ENCODE measurements at regions not wholly inside any gene's neighbourhood (a gene's known extent, or its start where the extent isn't known, plus 50 kb on each side); places are given as distances from the start of the nearest gene placed in this dataset.
A peak's percentile ranks its signal among the peaks of the same experiment; 100 is the strongest.

DNA sequence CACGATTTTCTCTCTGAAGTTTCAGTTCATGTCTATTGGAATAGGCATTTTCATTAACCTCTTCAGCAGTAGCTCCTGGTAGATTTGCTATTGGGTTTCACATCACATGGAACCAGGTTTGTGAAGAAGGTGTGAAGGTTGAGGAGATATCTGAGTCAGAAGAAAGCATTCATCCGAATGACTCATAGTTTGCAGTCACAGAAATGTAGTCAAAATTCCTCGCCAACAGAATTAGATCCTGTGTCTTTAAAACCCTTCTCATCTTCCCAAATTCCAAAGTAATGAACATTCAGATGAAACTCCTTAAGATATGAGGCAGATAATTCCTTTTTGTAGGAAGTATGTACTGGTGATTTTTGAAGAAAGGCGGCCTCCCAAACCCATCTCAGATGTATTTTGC lies 125.0 kb upstream of the LARGE1 start:
- no peak for DNase-seq (ENCODE audit: low read depth in 1 of 2, low spot score in 1 of 2)
- no peaks in the 10 kb centered on the region for H3K9me3 ChIP-seq (ENCODE audit: low read depth)
- no peaks in the 10 kb centered on the region for H3K4me1 ChIP-seq (ENCODE audit: low read depth)
- no peaks in the 10 kb centered on the region for H3K36me3 ChIP-seq
- H3K27me3 ChIP-seq, result peaks cover 18% of the 10 kb centered on the region
- TF ChIP-seq, protein P1, sequence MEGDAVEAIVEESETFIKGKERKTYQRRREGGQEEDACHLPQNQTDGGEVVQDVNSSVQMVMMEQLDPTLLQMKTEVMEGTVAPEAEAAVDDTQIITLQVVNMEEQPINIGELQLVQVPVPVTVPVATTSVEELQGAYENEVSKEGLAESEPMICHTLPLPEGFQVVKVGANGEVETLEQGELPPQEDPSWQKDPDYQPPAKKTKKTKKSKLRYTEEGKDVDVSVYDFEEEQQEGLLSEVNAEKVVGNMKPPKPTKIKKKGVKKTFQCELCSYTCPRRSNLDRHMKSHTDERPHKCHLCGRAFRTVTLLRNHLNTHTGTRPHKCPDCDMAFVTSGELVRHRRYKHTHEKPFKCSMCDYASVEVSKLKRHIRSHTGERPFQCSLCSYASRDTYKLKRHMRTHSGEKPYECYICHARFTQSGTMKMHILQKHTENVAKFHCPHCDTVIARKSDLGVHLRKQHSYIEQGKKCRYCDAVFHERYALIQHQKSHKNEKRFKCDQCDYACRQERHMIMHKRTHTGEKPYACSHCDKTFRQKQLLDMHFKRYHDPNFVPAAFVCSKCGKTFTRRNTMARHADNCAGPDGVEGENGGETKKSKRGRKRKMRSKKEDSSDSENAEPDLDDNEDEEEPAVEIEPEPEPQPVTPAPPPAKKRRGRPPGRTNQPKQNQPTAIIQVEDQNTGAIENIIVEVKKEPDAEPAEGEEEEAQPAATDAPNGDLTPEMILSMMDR (IDR thresholded peaks at IDR 0.05; ENCODE audit: low read depth, low read length), result no peak
- H3K4me3 ChIP-seq, result no peak overlapping the region
- no peak overlapping the region for H3K27ac ChIP-seq

DNA sequence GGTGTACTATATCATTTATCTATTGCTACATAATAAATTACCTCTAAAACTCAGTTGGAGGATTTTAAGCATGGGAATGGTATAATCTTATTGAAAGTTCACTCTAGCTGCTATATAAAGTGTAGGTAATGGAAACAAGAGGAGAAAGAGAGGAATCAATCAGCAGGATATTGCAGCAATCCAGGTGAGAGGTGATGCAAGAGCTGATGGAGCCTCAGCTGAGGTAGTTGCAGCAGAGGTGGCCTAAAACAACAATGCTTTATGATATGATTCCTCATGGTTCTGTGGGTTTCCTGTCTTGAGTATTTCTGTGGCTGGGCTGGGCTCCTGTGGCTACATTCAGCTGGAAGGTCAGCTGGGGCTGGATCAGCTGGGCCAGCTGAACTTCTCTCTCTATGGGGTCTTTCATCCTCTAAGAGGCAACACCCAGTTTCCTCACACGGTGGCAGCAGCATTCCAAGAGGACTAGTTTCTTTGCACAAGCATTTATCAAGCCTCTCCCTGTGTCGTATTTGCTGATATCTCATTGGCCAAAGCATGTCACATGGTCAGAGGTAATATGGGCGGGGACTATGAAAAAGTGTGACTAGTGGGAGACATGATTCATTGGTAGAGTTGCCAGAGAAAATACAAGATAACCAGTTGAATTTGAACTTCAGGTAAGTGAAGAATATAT lies 135.4 kb upstream of the LARGE1 start:
- H3K4me3 ChIP-seq, result no peak overlapping the region
- TF ChIP-seq, protein P1 (IDR thresholded peaks at IDR 0.05; ENCODE audit: low read depth, low read length), result no peak
- H3K27ac ChIP-seq, result no peak overlapping the region
- no peaks in the 10 kb centered on the region for H3K4me1 ChIP-seq (ENCODE audit: low read depth)
- H3K27me3 ChIP-seq, result peaks cover 3% of the 10 kb centered on the region
- H3K36me3 ChIP-seq, result no peaks in the 10 kb centered on the region
- H3K9me3 ChIP-seq (ENCODE audit: low read depth), result no peaks in the 10 kb centered on the region
- DNase-seq (ENCODE audit: low read depth in 1 of 2, low spot score in 1 of 2), result peak in 1 of 2 donors; percentile 49

DNA sequence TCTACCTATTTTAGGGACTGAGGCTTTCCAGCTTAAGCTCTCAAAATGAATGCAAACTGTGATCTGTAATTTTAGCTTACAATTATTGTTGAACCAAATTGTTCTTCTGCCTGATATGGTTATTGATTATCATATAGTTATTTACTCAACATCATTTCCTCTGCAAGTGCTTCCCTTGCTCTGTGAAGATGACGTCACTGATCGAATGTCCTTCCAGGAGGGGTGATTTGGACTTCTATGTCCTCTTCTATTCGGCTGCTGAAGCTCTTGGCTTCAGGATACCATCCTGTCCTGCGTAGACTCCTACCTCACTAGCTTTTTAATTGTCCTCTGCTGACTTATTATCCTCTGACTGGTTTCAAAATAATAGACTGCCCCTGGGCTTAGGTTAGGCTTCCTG lies 137.4 kb upstream of the LARGE1 start:
- no peak for DNase-seq (ENCODE audit: low read depth in 1 of 2, low spot score in 1 of 2)

DNA sequence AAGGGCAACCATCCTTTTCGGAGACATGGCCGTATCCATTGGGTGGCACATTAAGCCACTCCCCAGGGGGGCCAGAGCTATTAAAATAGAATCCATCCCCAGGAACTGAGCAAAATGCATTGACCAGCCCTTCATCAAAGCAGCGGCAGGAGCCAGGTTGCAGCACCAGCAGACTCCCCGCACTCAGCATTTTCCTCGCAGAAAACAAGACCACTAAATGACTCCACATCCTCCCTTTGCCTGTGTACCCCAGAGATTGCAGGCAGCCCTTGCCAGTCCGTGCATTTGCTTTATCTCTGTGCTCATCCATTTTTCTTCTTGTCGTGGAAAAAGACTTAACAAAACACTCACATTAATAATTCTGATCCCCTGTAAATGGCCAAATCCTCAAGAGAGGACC lies 144.4 kb upstream of the LARGE1 start:
- Histone ChIP-seq H3K9me3 (ENCODE audit: low read depth) (no peaks in the 10 kb centered on the region), H3K4me3 (no peak overlapping the region)

More for the DNA sequence above, 137.4 kb upstream of the LARGE1 start:
- TF ChIP-seq, protein P1 (IDR thresholded peaks at IDR 0.05; ENCODE audit: low read depth, low read length), result no peak
- no peaks in the 10 kb centered on the region for H3K4me1 ChIP-seq (ENCODE audit: low read depth)
- peaks cover 1% of the 10 kb centered on the region for H3K27me3 ChIP-seq
- no peak overlapping the region for H3K27ac ChIP-seq
- H3K9me3 ChIP-seq (ENCODE audit: low read depth), result no peaks in the 10 kb centered on the region
- H3K4me3 ChIP-seq, result no peak overlapping the region
- no peaks in the 10 kb centered on the region for H3K36me3 ChIP-seq

DNA sequence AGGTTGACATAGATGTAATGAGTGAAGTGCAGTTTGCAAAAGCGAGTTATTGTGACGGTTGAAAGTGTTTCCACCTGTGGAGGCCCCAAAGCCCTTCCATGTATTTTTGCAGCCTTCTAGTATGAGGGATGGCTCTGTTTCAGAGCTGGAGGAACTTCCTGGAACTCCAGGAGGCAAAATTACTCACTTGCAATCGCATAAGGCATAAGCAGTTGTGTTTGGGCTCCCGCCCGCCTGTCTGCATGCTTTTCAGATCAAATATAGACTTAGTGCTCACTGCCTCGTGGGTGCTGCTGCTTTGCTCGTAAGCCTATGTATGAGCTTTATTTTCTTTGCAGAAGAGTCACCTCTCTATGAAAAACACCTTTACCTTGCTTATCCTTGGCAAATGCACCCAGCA lies 146.8 kb upstream of the LARGE1 start:
- Histone ChIP-seq H3K27ac (no peak overlapping the region), H3K9me3 (ENCODE audit: low read depth) (no peaks in the 10 kb centered on the region), H3K36me3 (no peaks in the 10 kb centered on the region), H3K27me3 (no peaks in the 10 kb centered on the region), H3K4me3 (no peak overlapping the region), H3K4me1 (ENCODE audit: low read depth) (no peaks in the 10 kb centered on the region)
- TF ChIP-seq, protein P1 (IDR thresholded peaks at IDR 0.05; ENCODE audit: low read depth, low read length), result no peak
- DNase-seq (ENCODE audit: low read depth in 1 of 2, low spot score in 1 of 2), result no peak

More for the DNA sequence above, 144.4 kb upstream of the LARGE1 start:
- Histone ChIP-seq H3K27me3 (no peaks in the 10 kb centered on the region), H3K4me1 (ENCODE audit: low read depth) (no peaks in the 10 kb centered on the region), H3K36me3 (no peaks in the 10 kb centered on the region), H3K27ac (no peak overlapping the region)
- TF ChIP-seq, protein P1 (IDR thresholded peaks at IDR 0.05; ENCODE audit: low read depth, low read length), result no peak
- DNase-seq (ENCODE audit: low read depth in 1 of 2, low spot score in 1 of 2), result no peak
